GM12878 (cell line): ENCODE measurements at regions not wholly inside any gene's neighbourhood (a gene's known extent, or its start where the extent isn't known, plus 50 kb on each side); places are given as distances from the start of the nearest gene placed in this dataset.

ENCODE experiments used
- ATAC-seq: fragments of 200-7000 bp; cut with Tn5 transposase; 3 replicates; pipeline ENCODE4 v1.9.1; 2020; ENCODE audit warnings: mild to moderate bottlenecking, moderate library complexity
- BruUV-seq: library from RNA; stranded (reverse); fragments of 400-500 nt; replicated peaks from 2 replicates; lab custom pipeline; 2021; lab: Mats Ljungman, UMichigan
- CTCF ChIA-PET: fragments of 300-600 bp; sonication (Branson Sonifier 250); formaldehyde crosslinking; extraction: SDS; loops from one replicate; lab custom pipeline; 2021; ENCODE audit warnings: inconsistent platforms; lab: Yijun Ruan, JAX
- POLR2A ChIA-PET: fragments of 350-600 bp; formaldehyde crosslinking; extraction: SDS; loops from one replicate; lab custom pipeline; 2021; ENCODE audit warnings: inconsistent platforms; lab: Charles Lee
- RAD21 ChIA-PET: fragments of 300-600 bp; sonication (Branson Sonifier 250); formaldehyde crosslinking; loops from one replicate; lab custom pipeline; 2023; ENCODE audit warnings: antibody characterized with exemption; ENCODE audit not compliant: unreplicated experiment; lab: Charles Lee
- SMC1A ChIA-PET: fragments of 300-600 bp; sonication (Branson Sonifier 250); formaldehyde crosslinking; loops from one replicate; lab custom pipeline; 2023; ENCODE audit not compliant: unreplicated experiment, uncharacterized antibody; lab: Charles Lee
- DNase-seq: peaks from one replicate; pipeline ENCODE4 v3.0.0-alpha.2; 2011; ENCODE audit warnings: low read depth, low spot score
- FAIRE-seq: peaks from 3 replicates; lab custom pipeline; 2011; peaks lifted over from hg19 to GRCh38; lab: Jason Lieb, UNC
- H2AFZ ChIP-seq: 2 replicates; pipeline ENCODE4 v1.6.0; 2011; ENCODE audit warnings: low read depth, low read length, control low read depth; ENCODE audit not compliant: control insufficient read depth
- H3K27ac ChIP-seq: 2 replicates; pipeline ENCODE4 v1.5.1; 2011; ENCODE audit warnings: control low read depth; ENCODE audit not compliant: control insufficient read depth, insufficient read depth
- H3K27me3 ChIP-seq, 2 experiments: replicated peaks in 1 of 2; 2 replicates each; pipeline versions ENCODE4 v1.6.0 to v1.6.1; 2011; ENCODE audit warnings: low read length in 1 of 2; ENCODE audit not compliant: control insufficient read depth in 2 of 2, insufficient read depth in 2 of 2
- H3K36me3 ChIP-seq, 2 experiments: 2 replicates each; pipeline ENCODE4 v1.5.1; 2011; ENCODE audit warnings: low read length in 1 of 2; ENCODE audit not compliant: control insufficient read depth in 2 of 2, insufficient read depth in 2 of 2
- H3K4me1 ChIP-seq: 2 replicates; pipeline ENCODE4 v1.6.1; 2011; ENCODE audit warnings: mild to moderate bottlenecking, low read length, moderate library complexity, mixed read lengths; ENCODE audit not compliant: control insufficient read depth, insufficient read depth
- H3K4me2 ChIP-seq: 2 replicates; pipeline ENCODE4 v1.6.0; 2011; ENCODE audit warnings: control low read depth; ENCODE audit not compliant: control insufficient read depth, insufficient read depth
- H3K4me3 ChIP-seq: fragments of 200-600 bp; sonication (generic); 2 replicates; pipeline ENCODE4 v1.5.1; 2016
- H3K79me2 ChIP-seq: 2 replicates; pipeline ENCODE4 v1.6.0; 2011; ENCODE audit warnings: low read length; ENCODE audit not compliant: control insufficient read depth, insufficient read depth
- H3K9ac ChIP-seq: 2 replicates; pipeline ENCODE4 v1.8.0; 2011; ENCODE audit warnings: low read length, control low read depth, mixed read lengths; ENCODE audit not compliant: control insufficient read depth, insufficient read depth
- H3K9me3 ChIP-seq: replicated peaks from 3 replicates; pipeline ENCODE4 v1.5.1; 2011; ENCODE audit warnings: mild to moderate bottlenecking, low read length; ENCODE audit not compliant: control insufficient read depth, insufficient read depth
- H4K20me1 ChIP-seq: 2 replicates; pipeline ENCODE4 v1.6.0; 2011; ENCODE audit not compliant: control insufficient read depth, insufficient read depth
- ELK1 ChIP-seq: IDR thresholded peaks from 2 replicates; pipeline ENCODE4 v1.6.1; 2012; ENCODE audit warnings: low read depth, low read length, improper control_type of control experiment
- EP300 ChIP-seq, 2 experiments: fragments of 150-350 bp in 1 of 2; IDR thresholded peaks; 2 replicates each; pipeline ENCODE4 v1.6.1; 2011 to 2012; ENCODE audit warnings: low read depth in 2 of 2, low read length in 2 of 2, borderline replicate concordance in 1 of 2, improper control_type of control experiment in 1 of 2, inconsistent platforms in 1 of 2; ENCODE audit not compliant: control insufficient read depth in 1 of 2
- KAT2A ChIP-seq: conservative IDR thresholded peaks from 2 replicates; pipeline ENCODE4 v1.6.1; 2011; ENCODE audit warnings: low read depth, low read length; ENCODE audit not compliant: control insufficient read depth
- SIN3A ChIP-seq: IDR thresholded peaks from 2 replicates; pipeline ENCODE4 v1.6.1; 2012; ENCODE audit warnings: low read depth, low read length, improper control_type of control experiment
- SREBF1 ChIP-seq: IDR thresholded peaks from 2 replicates; pipeline ENCODE4 v1.6.1; 2012; ENCODE audit warnings: mild to moderate bottlenecking, low read length
- ZBTB40 ChIP-seq: fragments of 450-650 bp; IDR thresholded peaks from 2 replicates; pipeline ENCODE4 v1.6.1; 2016; ENCODE audit warnings: mild to moderate bottlenecking, moderate library complexity, borderline replicate concordance
- WGBS: methylation state at CpG from one replicate; pipeline ENCODE4 v1.1.6; 2016; ENCODE audit warnings: low lambda C conversion rate; ENCODE audit not compliant: insufficient replicate concordance, insufficient coverage; ENCODE audit errors: missing lambda C conversion rate; 5-methylcytosine and 5-hydroxymethylcytosine counted together
- in situ Hi-C: fragments of 300-500 bp; cut with MboI; formaldehyde crosslinking; loops from 9 replicates; pipeline ENCODE4 v1.14.3; 2018; ENCODE audit warnings: mixed read lengths
- intact Hi-C: fragments of 100-400 bp; cut with micrococcal nuclease; formaldehyde crosslinking; loops from one replicate; pipeline ENCODE4 v1.14.2; 2022; ENCODE audit not compliant: unreplicated experiment

- no peak overlapping the region for H3K4me2 ChIP-seq
- no peaks in the 10 kb centered on the region for H4K20me1 ChIP-seq
- no peak for DNase-seq
- ChIA-PET POLR2A (no interaction called here), RAD21 (no interaction called here), SMC1A (no interaction called here), CTCF (no interaction called here)
- no peaks in the 10 kb centered on the region for H3K36me3 ChIP-seq
- 38% methylated on average over 7 of the region's 7 CpGs for WGBS
- H3K9me3 ChIP-seq, result no peaks in the 10 kb centered on the region
- no peak for ATAC-seq
- no peak for TF ChIP-seq ELK1
- no peak for TF ChIP-seq KAT2A
- in situ Hi-C loops (no loop called here), intact Hi-C loops (no loop called here)
- H2AFZ ChIP-seq, result no peak overlapping the region
- FAIRE-seq, result no peak
- H3K4me3 ChIP-seq, result no peak overlapping the region
- H3K9ac ChIP-seq, result no peak overlapping the region
- no TSS peak for BruUV-seq
- no peak overlapping the region for H3K27ac ChIP-seq
- no peaks in the 10 kb centered on the region for H3K79me2 ChIP-seq
- peaks cover 3 to 7% of the 10 kb centered on the region in 2 experiments; a peak in 2 of 4 replicates for H3K27me3 ChIP-seq
- H3K4me1 ChIP-seq, result no peaks in the 10 kb centered on the region
Measured at GRCh38 chr12:3339221-3339620, 151.8 kb upstream of the PRMT8 start.

GRCh38 chr12:3341594-3341993 is 149.4 kb upstream of the PRMT8 start:
- ChIA-PET SMC1A (interaction anchor here (0.9 to 1.2 kb wide), 3 partner anchors 41 to 462 kb away, joined by 3 to 4 read pairs (median 3); no protein-coding TSS in a partner anchor), CTCF (interaction anchor here (0.8 to 1.2 kb wide), 4 partner anchors 8 to 462 kb away, joined by 3 to 8 read pairs (median 4); no protein-coding TSS in a partner anchor), RAD21 (interaction anchor here (1.0 to 1.4 kb wide), 3 partner anchors 32 to 50 kb away, joined by 3 to 4 read pairs (median 3); no protein-coding TSS in a partner anchor), POLR2A (no interaction called here)
- no peaks in the 10 kb centered on the region for H3K4me1 ChIP-seq
- no peak overlapping the region for H2AFZ ChIP-seq
- H3K27ac ChIP-seq, result no peak overlapping the region
- intact Hi-C loops (no loop called here), in situ Hi-C loops (no loop called here)
- H3K27me3 ChIP-seq, result peaks cover 3 to 7% of the 10 kb centered on the region in 2 experiments; a peak in 2 of 4 replicates
- no peak overlapping the region for H3K4me2 ChIP-seq
- no peaks in the 10 kb centered on the region for H3K9me3 ChIP-seq
- H3K4me3 ChIP-seq, result no peak overlapping the region
- no peaks in the 10 kb centered on the region for H4K20me1 ChIP-seq
- no peak for DNase-seq
- TF ChIP-seq ZBTB40, result no peak
- TF ChIP-seq EP300 (IDR thresholded peaks at IDR 0.05; ENCODE audit: borderline replicate concordance in 1 of 2, control insufficient read depth in 1 of 2, low read depth in 2 of 2, low read length in 2 of 2), result no peak
- TF ChIP-seq SIN3A, result no peak
- TF ChIP-seq SREBF1, result no peak
- TF ChIP-seq, all 136 proteins: peak for 0
- H3K9ac ChIP-seq, result no peak overlapping the region
- FAIRE-seq, result no peak
- 3% methylated on average over 4 of the region's 4 CpGs for WGBS
- no peaks in the 10 kb centered on the region for H3K36me3 ChIP-seq
- BruUV-seq, result no TSS peak
- no peaks in the 10 kb centered on the region for H3K79me2 ChIP-seq
- ATAC-seq, result no peak
